Liver (tissue), 3 donors: ENCODE measurements at regions not wholly inside any gene's neighbourhood (a gene's known extent, or its start where the extent isn't known, plus 50 kb on each side); places are given as distances from the start of the nearest gene placed in this dataset.

Source experiments
- EGR1 ChIP-seq, 2 donors: IDR thresholded peaks; 2 replicates each; pipeline ENCODE4 v1.6.1; 2016 to 2018; ENCODE audit warnings: antibody characterized with exemption in 2 of 2, low read depth in 2 of 2
- GABPA ChIP-seq, 2 donors: IDR thresholded peaks in 1 of 2; conservative IDR thresholded peaks in 1 of 2; 2 replicates each; pipeline ENCODE4 v1.6.1; 2016; ENCODE audit warnings: antibody characterized with exemption in 2 of 2, mild to moderate bottlenecking in 1 of 2, moderate library complexity in 1 of 2
- HNF4A ChIP-seq, 2 donors: conservative IDR thresholded peaks; 2 replicates each; pipeline ENCODE4 v1.6.1; 2016; ENCODE audit warnings: antibody characterized with exemption in 2 of 2, mild to moderate bottlenecking in 2 of 2
- HNF4G ChIP-seq: IDR thresholded peaks from 2 replicates; pipeline ENCODE4 v1.6.1; 2016; ENCODE audit warnings: antibody characterized with exemption
- JUND ChIP-seq, 2 donors: IDR thresholded peaks; 2 replicates each; pipeline ENCODE4 v1.6.1; 2016; ENCODE audit warnings: antibody characterized with exemption in 2 of 2
- NR2F2 ChIP-seq: IDR thresholded peaks from 2 replicates; pipeline ENCODE4 v1.6.1; 2016; ENCODE audit warnings: antibody characterized with exemption
- RAD21 ChIP-seq, 2 donors: IDR thresholded peaks; 2 replicates each; pipeline ENCODE4 v1.6.1; 2016; ENCODE audit warnings: antibody characterized with exemption in 2 of 2, mild to moderate bottlenecking in 2 of 2
- TAF1 ChIP-seq: conservative IDR thresholded peaks from 2 replicates; pipeline ENCODE4 v1.6.1; 2016; ENCODE audit warnings: antibody characterized with exemption, mild to moderate bottlenecking
- YY1 ChIP-seq: IDR thresholded peaks from 2 replicates; pipeline ENCODE4 v1.6.1; 2016; ENCODE audit warnings: antibody characterized with exemption, mild to moderate bottlenecking
- TF ChIP-seq, protein P1 (sequence below): fragments of 150-350 bp; IDR thresholded peaks from 2 replicates; pipeline ENCODE4 v1.5.1; 2017; ENCODE audit warnings: improper control_type of control experiment, low read depth, low read length; ENCODE audit not compliant: missing input control
- TF ChIP-seq, protein P2 (sequence below): IDR thresholded peaks from 2 replicates; pipeline ENCODE4 v1.6.1; 2016; ENCODE audit warnings: antibody characterized with exemption
- TF ChIP-seq, protein P3 (sequence below): IDR thresholded peaks from 2 replicates; pipeline ENCODE4 v1.6.1; 2016; ENCODE audit warnings: antibody characterized with exemption
- TF ChIP-seq, protein P4 (sequence below): IDR thresholded peaks from 2 replicates; pipeline ENCODE4 v1.6.1; 2016; ENCODE audit warnings: antibody characterized with exemption, mild to moderate bottlenecking
- TF ChIP-seq, protein P5 (sequence below): IDR thresholded peaks from 2 replicates; pipeline ENCODE4 v1.6.1; 2016; ENCODE audit warnings: antibody characterized with exemption
- donor health status: healthy.
- donor health status: healthy.

DNA sequence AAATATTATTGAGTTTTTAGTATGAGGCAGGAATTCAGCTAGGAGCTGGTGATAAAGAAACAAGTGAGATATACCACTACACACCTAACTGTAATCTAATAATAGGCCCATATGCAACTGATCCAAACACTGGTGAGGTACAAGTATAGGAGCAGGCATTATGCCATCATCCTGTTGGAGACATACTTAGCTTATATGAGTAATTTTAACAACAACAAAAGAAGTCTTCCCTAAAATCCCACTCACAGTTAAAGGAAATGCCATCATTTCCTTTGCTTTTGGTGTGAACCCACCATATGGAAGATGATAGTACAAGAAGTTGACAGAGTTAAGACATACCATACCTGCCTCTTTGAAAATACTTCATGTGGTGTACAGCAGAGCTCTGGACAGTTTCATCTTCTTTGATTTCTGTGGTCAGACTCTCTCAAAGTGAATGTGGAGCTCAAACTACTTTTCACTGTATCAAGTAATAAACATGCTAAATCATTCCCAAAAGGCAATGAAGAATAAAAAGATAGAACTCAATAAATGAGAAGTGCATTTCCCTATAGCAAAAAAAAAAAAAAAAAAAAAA is 85.5 kb downstream of the CD200R1L start:
- TF ChIP-seq, protein P1, sequence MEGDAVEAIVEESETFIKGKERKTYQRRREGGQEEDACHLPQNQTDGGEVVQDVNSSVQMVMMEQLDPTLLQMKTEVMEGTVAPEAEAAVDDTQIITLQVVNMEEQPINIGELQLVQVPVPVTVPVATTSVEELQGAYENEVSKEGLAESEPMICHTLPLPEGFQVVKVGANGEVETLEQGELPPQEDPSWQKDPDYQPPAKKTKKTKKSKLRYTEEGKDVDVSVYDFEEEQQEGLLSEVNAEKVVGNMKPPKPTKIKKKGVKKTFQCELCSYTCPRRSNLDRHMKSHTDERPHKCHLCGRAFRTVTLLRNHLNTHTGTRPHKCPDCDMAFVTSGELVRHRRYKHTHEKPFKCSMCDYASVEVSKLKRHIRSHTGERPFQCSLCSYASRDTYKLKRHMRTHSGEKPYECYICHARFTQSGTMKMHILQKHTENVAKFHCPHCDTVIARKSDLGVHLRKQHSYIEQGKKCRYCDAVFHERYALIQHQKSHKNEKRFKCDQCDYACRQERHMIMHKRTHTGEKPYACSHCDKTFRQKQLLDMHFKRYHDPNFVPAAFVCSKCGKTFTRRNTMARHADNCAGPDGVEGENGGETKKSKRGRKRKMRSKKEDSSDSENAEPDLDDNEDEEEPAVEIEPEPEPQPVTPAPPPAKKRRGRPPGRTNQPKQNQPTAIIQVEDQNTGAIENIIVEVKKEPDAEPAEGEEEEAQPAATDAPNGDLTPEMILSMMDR: no peak
- TF ChIP-seq EGR1 (IDR thresholded peaks at IDR 0.05; ENCODE audit: low read depth in 2 of 2): no peak
- no peak for TF ChIP-seq TAF1
- TF ChIP-seq, protein P2, sequence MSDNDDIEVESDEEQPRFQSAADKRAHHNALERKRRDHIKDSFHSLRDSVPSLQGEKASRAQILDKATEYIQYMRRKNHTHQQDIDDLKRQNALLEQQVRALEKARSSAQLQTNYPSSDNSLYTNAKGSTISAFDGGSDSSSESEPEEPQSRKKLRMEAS: no peak
- TF ChIP-seq HNF4G: no peak
- TF ChIP-seq, protein P3, sequence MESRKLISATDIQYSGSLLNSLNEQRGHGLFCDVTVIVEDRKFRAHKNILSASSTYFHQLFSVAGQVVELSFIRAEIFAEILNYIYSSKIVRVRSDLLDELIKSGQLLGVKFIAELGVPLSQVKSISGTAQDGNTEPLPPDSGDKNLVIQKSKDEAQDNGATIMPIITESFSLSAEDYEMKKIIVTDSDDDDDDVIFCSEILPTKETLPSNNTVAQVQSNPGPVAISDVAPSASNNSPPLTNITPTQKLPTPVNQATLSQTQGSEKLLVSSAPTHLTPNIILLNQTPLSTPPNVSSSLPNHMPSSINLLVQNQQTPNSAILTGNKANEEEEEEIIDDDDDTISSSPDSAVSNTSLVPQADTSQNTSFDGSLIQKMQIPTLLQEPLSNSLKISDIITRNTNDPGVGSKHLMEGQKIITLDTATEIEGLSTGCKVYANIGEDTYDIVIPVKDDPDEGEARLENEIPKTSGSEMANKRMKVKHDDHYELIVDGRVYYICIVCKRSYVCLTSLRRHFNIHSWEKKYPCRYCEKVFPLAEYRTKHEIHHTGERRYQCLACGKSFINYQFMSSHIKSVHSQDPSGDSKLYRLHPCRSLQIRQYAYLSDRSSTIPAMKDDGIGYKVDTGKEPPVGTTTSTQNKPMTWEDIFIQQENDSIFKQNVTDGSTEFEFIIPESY: no peak
- no peak for TF ChIP-seq GABPA (IDR thresholded peaks at IDR 0.05 in 1 of 2, conservative IDR thresholded peaks at IDR 0.05 in 1 of 2)
- no peak for TF ChIP-seq RAD21 (IDR thresholded peaks at IDR 0.05)
- TF ChIP-seq HNF4A (conservative IDR thresholded peaks at IDR 0.05): no peak
- TF ChIP-seq, protein P4, sequence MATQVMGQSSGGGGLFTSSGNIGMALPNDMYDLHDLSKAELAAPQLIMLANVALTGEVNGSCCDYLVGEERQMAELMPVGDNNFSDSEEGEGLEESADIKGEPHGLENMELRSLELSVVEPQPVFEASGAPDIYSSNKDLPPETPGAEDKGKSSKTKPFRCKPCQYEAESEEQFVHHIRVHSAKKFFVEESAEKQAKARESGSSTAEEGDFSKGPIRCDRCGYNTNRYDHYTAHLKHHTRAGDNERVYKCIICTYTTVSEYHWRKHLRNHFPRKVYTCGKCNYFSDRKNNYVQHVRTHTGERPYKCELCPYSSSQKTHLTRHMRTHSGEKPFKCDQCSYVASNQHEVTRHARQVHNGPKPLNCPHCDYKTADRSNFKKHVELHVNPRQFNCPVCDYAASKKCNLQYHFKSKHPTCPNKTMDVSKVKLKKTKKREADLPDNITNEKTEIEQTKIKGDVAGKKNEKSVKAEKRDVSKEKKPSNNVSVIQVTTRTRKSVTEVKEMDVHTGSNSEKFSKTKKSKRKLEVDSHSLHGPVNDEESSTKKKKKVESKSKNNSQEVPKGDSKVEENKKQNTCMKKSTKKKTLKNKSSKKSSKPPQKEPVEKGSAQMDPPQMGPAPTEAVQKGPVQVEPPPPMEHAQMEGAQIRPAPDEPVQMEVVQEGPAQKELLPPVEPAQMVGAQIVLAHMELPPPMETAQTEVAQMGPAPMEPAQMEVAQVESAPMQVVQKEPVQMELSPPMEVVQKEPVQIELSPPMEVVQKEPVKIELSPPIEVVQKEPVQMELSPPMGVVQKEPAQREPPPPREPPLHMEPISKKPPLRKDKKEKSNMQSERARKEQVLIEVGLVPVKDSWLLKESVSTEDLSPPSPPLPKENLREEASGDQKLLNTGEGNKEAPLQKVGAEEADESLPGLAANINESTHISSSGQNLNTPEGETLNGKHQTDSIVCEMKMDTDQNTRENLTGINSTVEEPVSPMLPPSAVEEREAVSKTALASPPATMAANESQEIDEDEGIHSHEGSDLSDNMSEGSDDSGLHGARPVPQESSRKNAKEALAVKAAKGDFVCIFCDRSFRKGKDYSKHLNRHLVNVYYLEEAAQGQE: no peak
- TF ChIP-seq, protein P5, sequence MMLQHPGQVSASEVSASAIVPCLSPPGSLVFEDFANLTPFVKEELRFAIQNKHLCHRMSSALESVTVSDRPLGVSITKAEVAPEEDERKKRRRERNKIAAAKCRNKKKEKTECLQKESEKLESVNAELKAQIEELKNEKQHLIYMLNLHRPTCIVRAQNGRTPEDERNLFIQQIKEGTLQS: no peak
- TF ChIP-seq NR2F2: no peak
- TF ChIP-seq YY1: no peak
- TF ChIP-seq JUND (IDR thresholded peaks at IDR 0.05): no peak
